HT-29 (cell line): ENCODE measurements at regions not wholly inside any gene's neighbourhood (a gene's known extent, or its start where the extent isn't known, plus 50 kb on each side); places are given as distances from the start of the nearest gene placed in this dataset.
A peak's percentile ranks its signal among the peaks of the same experiment; 100 is the strongest.

ENCODE experiments used
- DNase-seq: peaks from one replicate; pipeline ENCODE4 v3.0.0-alpha.2; 2015; ENCODE audit warnings: low spot score

DNA sequence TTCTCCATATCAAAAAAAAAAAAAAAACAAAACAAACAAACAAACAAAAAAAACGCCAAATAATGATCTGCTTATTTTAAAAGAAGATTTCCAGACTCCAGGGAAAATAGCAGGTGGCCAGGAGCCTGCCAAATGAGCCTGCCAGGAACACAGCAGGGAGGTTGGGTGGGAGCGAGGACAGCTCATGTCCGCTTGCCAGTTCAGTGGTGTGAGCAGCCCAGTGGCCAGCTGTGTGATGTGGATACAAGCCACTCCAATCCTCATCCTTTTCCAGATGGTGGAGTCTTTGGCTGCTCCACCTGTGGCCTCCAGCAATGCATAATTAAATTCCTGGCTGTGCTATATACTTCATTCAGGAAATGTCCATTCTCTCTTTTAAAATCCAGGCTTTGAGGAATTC lies 1025.1 kb upstream of the C9orf72 start:
- DNase-seq, result no peak

DNA sequence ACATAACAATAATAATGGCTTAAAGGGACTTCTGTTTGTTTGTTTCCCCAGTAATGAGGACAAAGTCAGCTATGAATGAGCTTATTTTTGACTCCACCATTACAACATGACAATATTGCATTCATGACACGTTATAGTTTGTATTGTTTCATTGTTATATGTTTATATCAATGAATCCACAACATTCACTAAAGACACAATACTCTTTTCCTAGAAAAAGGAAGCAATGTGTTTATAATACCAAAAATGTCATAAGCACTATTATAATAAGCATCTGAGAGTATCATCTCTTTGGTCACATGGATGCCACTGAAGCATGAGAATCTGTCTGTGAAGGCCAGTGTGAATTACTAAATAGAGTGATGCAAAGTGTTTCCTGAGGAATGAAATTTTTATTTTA lies 1026.9 kb upstream of the C9orf72 start:
- DNase-seq, result no peak

- DNase-seq, result no peak
These were observed 1034.6 kb upstream of the C9orf72 start for GRCh38 chr9:28607843-28608242.

GRCh38 chr9:28610339-28610738 lies 1037.1 kb upstream of the C9orf72 start:
- no peak for DNase-seq

- no peak for DNase-seq
These were observed 1043.0 kb upstream of the C9orf72 start for GRCh38 chr9:28616310-28616709.

DNA sequence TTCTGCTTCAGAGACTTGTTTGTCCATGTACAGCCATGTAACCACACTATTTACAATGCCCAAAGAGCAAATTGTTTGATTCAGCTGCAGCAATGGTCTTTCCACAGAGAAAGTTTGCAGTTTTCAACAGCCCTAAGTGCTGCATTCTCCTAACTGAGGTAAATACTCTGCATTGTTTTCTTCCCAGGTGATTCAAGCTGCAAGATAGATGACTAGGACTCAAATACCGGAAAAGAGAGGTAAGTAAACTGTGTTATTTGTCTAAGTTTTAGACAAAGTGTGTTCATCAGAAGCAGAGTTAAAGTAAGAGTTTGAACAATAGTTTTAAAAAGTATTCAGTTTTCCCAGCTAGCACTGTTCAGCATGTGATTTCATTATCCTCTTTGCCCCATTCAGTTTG lies 1046.7 kb upstream of the C9orf72 start:
- DNase-seq, result no peak

DNA sequence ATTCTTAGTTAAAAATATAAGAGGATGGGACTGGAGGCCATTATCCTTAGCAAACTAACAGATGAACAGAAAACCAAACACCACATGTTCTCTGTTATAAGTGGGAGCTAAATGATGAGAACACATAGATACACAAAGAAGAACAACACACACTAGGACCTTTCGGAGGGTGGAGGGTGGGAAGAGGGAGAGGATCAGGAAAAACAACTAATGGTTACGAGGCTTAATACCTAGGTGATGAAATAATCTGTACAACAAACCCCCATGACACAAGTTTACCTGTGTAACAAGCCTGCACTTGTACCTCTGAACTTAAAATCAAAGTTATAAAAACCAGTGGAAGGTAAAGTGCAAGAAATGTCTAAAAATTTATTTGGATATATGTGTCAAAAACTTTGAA lies 1047.4 kb upstream of the C9orf72 start:
- DNase-seq, result no peak

DNA sequence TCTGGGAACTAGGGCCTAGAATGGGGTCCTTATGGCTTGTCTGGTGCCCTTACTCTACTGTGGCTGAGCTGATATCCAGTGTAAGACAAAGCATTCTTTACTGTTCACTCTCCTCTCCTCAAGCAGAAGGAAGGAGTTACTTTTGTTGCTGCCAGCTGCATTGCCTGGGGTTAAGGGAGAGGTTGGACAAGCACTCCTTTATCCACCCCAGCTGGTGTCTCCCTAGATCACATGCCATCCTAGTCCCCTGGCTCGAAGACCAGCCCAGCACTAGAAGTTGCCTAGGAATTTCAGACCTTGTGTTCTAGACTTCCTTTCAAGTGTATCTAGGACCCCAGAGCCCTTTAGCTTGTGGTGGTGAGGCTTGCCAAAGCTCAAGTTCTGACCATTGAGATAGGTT lies 1051.5 kb upstream of the C9orf72 start:
- DNase-seq, result no peak

DNA sequence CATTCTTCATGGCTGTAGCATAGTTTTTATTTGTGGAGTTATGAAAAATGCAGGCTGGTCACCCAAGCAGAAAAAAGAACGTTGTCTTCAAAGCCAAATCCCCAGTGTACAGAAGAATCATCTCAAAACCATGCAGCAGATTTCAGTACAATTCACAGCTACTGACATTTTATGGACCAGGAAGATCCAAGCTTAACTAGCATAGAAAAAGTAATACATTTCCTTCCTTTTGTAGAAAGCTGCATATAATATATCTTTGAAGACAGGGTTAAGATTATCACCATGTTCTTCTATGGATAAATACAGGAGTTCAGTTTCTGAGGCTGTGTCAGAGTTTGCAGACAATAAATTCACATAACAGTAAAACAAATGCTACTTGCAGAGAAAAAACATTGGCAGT lies 1054.8 kb upstream of the C9orf72 start:
- DNase-seq, result no peak

GRCh38 chr9:28648723-28649122 lies 1075.4 kb upstream of the C9orf72 start:
- peak; percentile 9 for DNase-seq

- no peak for DNase-seq
These were observed 1077.0 kb upstream of the C9orf72 start for GRCh38 chr9:28650327-28650726.

GRCh38 chr9:28651050-28651722 lies 1077.9 kb upstream of the C9orf72 start:
- DNase-seq, result no peak

DNA sequence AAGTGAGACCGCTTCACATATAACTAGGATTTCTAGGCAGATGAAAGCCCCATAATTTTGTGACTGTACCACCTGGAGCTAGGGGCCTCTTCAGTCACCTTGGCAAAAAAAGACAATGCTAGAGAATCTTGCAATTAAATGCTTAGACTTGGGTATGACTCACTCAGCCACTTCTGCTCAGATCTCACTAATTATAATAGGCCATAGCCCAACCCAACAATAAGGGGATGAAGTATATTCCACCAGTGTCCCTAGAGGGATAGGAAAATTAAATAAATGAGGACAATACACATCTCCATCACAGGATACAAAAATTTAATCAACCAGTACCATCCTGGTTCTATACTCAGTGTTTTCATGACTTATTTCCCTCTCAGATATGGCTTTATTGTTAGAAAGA lies 1079.9 kb upstream of the C9orf72 start:
- no peak for DNase-seq

GRCh38 chr9:28656727-28657126 lies 1083.4 kb upstream of the C9orf72 start:
- DNase-seq, result no peak

DNA sequence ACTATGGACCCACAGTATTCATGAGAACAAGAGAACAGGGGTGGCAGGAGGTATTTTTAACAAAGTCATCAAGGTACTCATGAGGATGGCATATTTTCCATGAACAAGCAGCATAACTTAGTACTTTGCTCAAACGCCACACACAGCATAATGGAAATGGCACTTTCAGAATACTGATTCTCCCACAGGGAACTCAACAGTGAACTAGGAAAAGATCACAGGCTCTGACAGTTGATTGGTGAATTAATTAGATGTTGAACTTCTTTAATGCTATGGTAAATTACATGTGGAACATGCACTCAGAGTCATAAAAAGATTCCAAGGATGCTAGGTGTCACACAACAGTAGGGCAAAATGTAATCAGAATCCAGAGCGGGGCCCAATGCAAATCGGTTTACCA lies 1088.6 kb upstream of the C9orf72 start:
- DNase-seq, result no peak

DNA sequence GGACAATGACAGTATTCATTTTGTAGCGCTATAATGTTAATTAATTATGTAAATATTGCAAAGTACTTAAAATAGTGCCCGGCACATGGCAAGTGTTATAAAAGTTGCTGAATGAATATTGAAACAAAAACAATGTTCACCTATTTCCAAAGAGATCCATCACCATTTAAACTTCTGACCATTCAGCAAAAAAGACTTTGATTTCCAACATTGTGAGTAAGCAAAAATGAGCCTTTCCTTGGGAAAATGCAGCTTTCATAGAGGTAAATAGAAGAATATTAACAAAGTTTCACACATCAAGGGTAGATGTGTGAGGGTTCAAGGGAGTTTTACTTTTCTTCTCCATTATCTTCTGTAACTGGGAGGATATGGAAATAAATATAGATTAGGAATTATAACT lies 1089.4 kb upstream of the C9orf72 start:
- DNase-seq, result no peak

DNA sequence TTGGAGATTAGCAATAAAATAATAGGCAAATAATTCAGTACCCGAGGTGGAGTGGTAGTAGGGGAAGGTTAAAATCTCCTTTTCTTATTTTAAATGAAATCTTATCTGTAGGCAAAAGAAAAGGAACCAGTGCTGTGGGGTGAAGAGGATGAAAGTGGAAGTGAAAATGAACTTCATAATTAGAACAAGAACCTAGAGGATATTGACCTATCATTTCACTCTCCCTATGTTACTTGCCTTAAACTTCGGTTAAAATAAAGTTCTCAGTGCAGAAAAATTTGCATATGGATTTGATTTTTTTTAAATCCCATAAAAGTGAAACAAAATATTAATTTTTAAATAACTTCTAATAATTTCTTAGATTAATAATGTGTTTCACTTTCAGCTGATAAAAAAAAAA lies 1094.9 kb upstream of the C9orf72 start:
- no peak for DNase-seq

DNA sequence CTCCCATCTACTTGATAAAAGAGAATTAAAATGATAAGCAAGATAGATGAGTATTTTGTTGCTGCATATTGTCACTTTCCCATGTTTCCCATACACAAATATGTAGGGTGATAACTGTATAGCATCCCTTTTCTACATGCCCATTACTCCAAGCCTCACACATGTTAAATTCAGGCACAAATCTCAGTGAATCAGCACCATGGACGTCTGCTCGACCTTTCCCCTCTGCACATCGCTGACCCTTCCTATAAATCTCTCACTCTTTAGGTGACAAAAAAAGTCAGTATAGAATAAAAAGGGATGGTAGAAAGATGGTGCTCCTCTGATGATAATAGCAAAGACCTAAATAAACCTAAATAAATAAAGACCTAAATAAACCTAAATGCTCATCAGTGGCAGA lies 1097.7 kb upstream of the C9orf72 start:
- no peak for DNase-seq

DNA sequence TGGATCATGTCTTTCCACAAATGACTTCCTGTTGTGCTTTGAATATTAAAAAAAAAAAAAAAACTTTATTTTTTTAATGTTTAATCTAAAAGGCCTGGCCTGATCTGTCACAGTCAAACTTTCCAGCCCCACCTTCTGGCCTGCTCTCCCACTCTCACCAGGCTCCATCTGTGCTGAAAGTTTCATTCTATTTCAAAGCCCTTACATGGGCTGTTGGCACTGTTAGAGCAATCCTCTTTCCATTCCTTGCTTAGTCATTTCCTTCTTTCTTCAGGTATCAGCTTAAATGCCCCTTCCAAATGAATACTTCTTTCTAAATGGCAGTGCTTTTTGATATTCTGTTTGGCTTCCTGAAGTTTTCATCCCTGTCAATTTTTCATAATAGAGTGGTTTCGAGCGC lies 1104.8 kb upstream of the C9orf72 start:
- DNase-seq, result no peak

DNA sequence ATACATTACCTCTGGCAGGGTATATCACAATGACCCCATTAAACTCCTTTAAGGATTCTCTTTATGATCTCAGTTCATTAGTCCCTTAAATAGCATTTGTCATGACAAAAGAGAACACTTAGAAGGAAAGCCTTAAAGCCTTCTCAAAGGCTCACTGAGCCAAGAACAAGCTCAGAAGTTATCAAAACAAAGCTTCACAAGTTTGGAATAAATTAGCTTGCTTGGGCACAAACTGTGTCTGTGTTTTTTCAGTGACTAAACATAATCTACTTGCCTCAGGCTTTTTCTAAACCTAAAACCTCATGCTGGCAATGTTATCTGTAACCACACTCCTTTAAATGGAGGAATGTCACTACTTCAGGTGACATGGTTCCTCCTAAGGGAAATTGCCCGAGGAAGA lies 1114.9 kb upstream of the C9orf72 start:
- no peak for DNase-seq

DNA sequence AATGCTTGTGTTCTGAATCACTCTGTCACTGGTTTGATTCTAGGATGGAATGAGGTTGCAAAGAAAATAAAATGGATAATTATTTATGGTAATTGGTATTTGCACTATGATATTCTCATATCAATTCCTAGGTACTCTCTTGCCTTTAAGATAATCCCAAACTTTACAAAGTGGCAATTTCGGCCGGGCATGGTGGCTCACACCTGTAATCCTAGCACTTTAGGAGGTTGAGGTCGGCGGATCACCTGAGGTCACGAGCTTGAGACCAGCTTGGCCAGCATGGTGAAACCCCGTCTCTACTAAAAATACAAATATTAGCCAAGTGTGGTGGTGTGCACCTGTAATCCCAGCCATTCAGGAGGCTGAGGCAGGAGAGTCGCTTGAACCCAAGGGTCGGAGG lies 1118.7 kb upstream of the C9orf72 start:
- no peak for DNase-seq

DNA sequence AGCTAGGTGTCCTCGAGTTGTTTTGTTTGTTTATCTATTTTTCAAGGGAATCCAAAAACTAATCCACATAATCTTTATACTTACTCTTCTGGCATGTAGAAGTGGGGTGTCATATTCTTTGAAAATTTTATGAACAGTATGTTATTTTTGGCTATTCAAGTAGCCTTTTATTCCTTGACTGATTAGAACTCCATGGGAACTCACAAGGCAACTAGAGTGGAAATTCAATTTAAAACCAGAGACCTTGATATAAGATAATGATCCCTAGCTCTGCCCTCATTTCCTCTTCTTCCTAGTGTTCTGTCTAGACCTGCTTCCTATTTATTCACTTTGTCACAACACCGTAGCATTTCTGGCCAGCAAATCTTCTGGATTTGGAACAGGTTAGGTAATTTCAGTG lies 1123.7 kb upstream of the C9orf72 start:
- no peak for DNase-seq

- DNase-seq, result no peak
These were observed 1126.4 kb upstream of the C9orf72 start for GRCh38 chr9:28699632-28700031.

- no peak for DNase-seq
These were observed 1134.3 kb upstream of the C9orf72 start for GRCh38 chr9:28707616-28708015.
